Femur (tissue), 1 donor: ENCODE measurements at regions not wholly inside any gene's neighbourhood (a gene's known extent, or its start where the extent isn't known, plus 50 kb on each side); places are given as distances from the start of the nearest gene placed in this dataset.
"Not testable (repeated sequence)": the region's sequence is repeated elsewhere in the genome, so short reads cannot be mapped to it uniquely, and the experiment has no call there.

Experiments
- DNase-seq: peaks from one replicate; pipeline ENCODE4 v3.0.0-alpha.2; 2017

GRCh38 chr14:38001501-38001900 is 206.2 kb upstream of the SSTR1 start:
- no peak for DNase-seq

GRCh38 chr14:38003746-38004609 is 203.7 kb upstream of the SSTR1 start:
- DNase-seq = no peak

GRCh38 chr14:38004610-38004879 is 203.2 kb upstream of the SSTR1 start:
- DNase-seq = no peak

GRCh38 chr14:38011156-38011555 is 196.5 kb upstream of the SSTR1 start:
- not testable (repeated sequence) for DNase-seq

- DNase-seq = no peak
Measured at GRCh38 chr14:38012056-38012455, 195.6 kb upstream of the SSTR1 start.

GRCh38 chr14:38016497-38016896 is 191.2 kb upstream of the SSTR1 start:
- DNase-seq = no peak

- no peak for DNase-seq
Measured at GRCh38 chr14:38021861-38022260, 185.8 kb upstream of the SSTR1 start.

GRCh38 chr14:38022775-38023174 is 184.9 kb upstream of the SSTR1 start:
- no peak for DNase-seq

- no peak for DNase-seq
Measured at GRCh38 chr14:38038171-38038570, 169.5 kb upstream of the SSTR1 start.

GRCh38 chr14:38038986-38039385 is 168.7 kb upstream of the SSTR1 start:
- DNase-seq = no peak

- DNase-seq = no peak
Measured at GRCh38 chr14:38039496-38039895, 168.2 kb upstream of the SSTR1 start.

- no peak for DNase-seq
Measured at GRCh38 chr14:38040411-38040810, 167.3 kb upstream of the SSTR1 start.

GRCh38 chr14:38042322-38042721 is 165.4 kb upstream of the SSTR1 start:
- DNase-seq = peak; percentile 59

- DNase-seq = no peak
Measured at GRCh38 chr14:38044710-38045109, 163.0 kb upstream of the SSTR1 start.

GRCh38 chr14:38045461-38045860 is 162.2 kb upstream of the SSTR1 start:
- DNase-seq = no peak

- DNase-seq = no peak
Measured at GRCh38 chr14:38046160-38046559, 161.5 kb upstream of the SSTR1 start.

GRCh38 chr14:38047195-38047902 is 160.4 kb upstream of the SSTR1 start:
- DNase-seq = no peak

- no peak for DNase-seq
Measured at GRCh38 chr14:38053666-38054065, 154.0 kb upstream of the SSTR1 start.

GRCh38 chr14:38056270-38056669 is 151.4 kb upstream of the SSTR1 start:
- no peak for DNase-seq

GRCh38 chr14:38062223-38062622 is 145.5 kb upstream of the SSTR1 start:
- DNase-seq = not testable (repeated sequence)

- no peak for DNase-seq
Measured at GRCh38 chr14:38063711-38064320, 143.9 kb upstream of the SSTR1 start.

GRCh38 chr14:38065106-38065762 is 142.5 kb upstream of the SSTR1 start:
- no peak for DNase-seq

GRCh38 chr14:38070061-38070588 is 137.6 kb upstream of the SSTR1 start:
- DNase-seq = no peak
